GM12891 (cell line): ENCODE measurements at regions not wholly inside any gene's neighbourhood (a gene's known extent, or its start where the extent isn't known, plus 50 kb on each side); places are given as distances from the start of the nearest gene placed in this dataset.

Experiments
- DNase-seq: peaks from one replicate; pipeline ENCODE4 v3.0.0; 2011; ENCODE audit warnings: low spot score; ENCODE audit not compliant: insufficient read length
- FAIRE-seq: peaks from 2 replicates; lab custom pipeline; 2011; peaks lifted over from hg19 to GRCh38; lab: Jason Lieb, UNC
- PAX5 ChIP-seq: IDR thresholded peaks from 2 replicates; pipeline ENCODE4 v1.6.1; 2011; ENCODE audit warnings: low read length, moderate library complexity, mild to moderate bottlenecking; ENCODE audit not compliant: insufficient read depth, severe bottlenecking
- POLR2A ChIP-seq: IDR thresholded peaks from 2 replicates; pipeline ENCODE4 v1.6.1; 2011; ENCODE audit warnings: low read depth, low read length, control low read depth
- POLR2AphosphoS5 ChIP-seq: IDR thresholded peaks from 2 replicates; pipeline ENCODE4 v1.6.1; 2011; ENCODE audit warnings: low read depth, low read length, control low read depth
- POU2F2 ChIP-seq: IDR thresholded peaks from 2 replicates; pipeline ENCODE4 v1.6.1; 2011; ENCODE audit warnings: low read depth, mild to moderate bottlenecking, control low read depth, low read length, moderate library complexity
- SPI1 ChIP-seq: IDR thresholded peaks from 2 replicates; pipeline ENCODE4 v1.6.1; 2011; ENCODE audit warnings: low read depth, low read length, control low read depth
- TAF1 ChIP-seq: IDR thresholded peaks from 2 replicates; pipeline ENCODE4 v1.6.1; 2011; ENCODE audit warnings: low read depth, low read length, control low read depth

DNA sequence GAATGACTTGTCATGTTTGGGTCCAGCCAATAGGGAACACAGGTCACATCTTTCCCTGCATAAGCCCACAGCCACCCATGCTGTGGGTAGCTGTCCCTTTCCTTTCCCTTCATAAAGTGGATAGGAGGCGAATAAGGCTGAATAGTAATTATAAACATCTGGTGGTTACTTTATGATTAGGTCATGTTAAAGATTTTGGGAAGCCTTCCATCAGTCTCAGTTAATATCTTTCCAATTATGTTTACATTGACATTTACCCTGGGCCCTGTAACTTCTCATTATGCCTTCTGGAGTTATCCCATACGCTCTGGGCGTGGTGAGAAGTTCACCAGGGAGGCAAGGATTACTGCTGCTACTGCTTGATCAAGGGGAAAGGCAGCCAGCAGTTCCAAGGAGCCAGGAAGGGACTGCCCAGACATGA is 197.2 kb downstream of the HLX start:
- no peak for FAIRE-seq
- no peak for TF ChIP-seq POLR2A
- TF ChIP-seq POLR2AphosphoS5, result no peak
- no peak for TF ChIP-seq PAX5
- no peak for TF ChIP-seq POU2F2
- no peak for TF ChIP-seq TAF1
- no peak for TF ChIP-seq SPI1
- DNase-seq, result no peak

DNA sequence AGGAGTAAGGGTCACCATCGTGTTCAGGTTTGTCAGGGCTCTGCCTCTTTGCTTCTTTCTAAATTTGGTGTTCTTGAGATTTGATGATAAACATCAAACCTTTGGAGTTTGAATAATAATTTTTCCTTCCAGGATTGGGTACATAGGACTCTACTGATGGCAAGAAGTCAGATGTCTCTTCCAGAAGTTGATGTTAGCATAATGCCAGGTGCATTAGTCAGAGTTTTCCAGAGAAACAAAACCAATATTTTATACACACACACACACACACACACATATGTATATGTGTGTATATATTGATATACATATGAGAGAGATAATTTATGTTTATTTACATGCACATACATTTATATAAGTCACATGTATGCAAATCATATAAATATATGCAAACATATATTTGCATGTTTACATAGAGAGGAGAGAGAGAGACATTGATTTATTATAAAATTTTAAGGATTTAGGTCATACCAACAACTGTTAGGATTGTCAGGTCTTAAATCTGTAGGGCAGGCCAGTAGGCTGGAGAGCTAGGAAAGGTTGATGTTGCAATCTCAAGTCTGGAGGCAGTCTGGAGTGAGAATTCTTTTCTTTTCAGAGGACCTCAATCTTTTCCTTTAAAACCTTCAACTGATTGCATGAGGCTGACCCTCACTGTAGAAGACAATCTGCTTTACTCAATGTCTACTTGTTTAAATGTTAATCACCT is 199.2 kb downstream of the HLX start:
- TF ChIP-seq POLR2AphosphoS5, result no peak
- TF ChIP-seq SPI1, result no peak
- no peak for TF ChIP-seq POU2F2
- no peak for TF ChIP-seq TAF1
- no peak for TF ChIP-seq PAX5
- no peak for TF ChIP-seq POLR2A
- FAIRE-seq (no peak), DNase-seq (no peak)

DNA sequence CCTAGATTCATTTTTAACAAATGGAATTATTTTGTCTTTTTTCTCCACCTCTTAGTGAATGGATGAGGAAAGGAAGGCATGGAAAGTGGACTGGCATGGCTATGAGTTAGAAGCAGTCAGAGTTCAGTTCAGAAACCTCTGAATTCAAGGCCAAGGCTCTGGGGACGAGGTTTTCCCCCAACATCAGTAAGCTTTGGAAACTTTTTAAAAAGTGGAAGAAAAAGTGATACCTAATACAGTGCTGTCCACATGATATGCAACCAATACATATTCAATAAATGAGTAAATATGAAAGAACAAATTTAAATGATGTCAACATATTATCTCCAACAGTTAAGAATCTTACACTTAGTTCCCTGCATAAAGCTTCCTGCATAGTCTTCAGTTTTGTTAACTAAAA is 204.7 kb downstream of the HLX start:
- TF ChIP-seq PAX5 (no peak), POU2F2 (no peak), TAF1 (no peak), POLR2A (no peak), POLR2AphosphoS5 (no peak), SPI1 (no peak)
- no peak for DNase-seq
- FAIRE-seq, result no peak

DNA sequence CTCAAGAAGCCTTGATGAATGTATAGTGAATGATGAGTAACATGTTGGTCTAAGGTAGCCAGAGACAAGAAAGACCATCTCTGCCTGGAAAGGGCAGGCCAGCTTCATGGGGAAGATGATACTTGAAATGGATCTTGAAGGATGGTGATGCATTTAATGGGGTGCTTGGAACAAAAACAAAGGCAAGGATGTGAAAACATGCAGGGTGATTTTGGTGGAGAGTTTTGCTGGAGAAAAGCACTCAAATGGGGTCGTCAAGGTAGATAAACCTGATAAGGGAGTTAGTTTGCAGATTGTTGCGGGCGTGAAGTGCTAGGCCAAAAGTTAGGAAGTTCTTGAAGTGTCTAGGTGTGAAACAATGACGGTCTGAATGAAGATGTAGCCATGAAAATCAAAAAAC is 205.4 kb downstream of the HLX start:
- TF ChIP-seq POLR2AphosphoS5, result no peak
- TF ChIP-seq POU2F2, result no peak
- TF ChIP-seq POLR2A, result no peak
- TF ChIP-seq TAF1, result no peak
- no peak for TF ChIP-seq SPI1
- TF ChIP-seq PAX5, result no peak
- FAIRE-seq, result no peak
- DNase-seq, result no peak

DNA sequence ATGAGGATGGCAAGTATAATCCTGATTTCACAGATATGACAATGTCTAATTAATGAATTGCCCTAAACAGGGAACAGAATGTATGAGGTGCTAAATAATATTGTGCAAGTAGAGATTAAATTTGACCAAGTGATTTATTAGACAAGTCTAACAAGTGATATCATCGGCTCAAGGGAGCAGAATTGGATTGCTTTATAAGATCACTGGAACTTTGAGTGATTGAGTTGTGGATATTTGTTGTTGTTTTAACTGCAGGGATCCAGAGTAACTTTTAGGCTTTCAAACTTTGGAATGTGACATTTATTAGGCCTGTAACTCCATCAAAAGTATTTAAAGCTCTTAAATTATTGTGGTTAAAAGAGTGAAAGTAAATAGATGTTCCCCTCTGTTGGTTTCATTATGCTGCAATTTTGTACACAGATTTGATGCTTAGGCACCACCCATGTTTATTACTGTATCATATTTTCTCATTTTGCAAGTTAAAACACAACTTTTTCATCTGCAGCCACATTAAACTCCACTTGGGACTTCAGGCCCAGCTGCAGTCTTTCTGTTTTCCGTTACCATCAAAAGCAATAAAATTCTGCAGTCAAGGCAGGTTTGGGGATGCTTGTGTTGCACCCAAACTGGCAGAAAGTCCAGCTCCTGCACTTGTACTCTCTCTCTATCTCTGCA is 206.6 kb downstream of the HLX start:
- FAIRE-seq (no peak), DNase-seq (no peak)
- no peak for TF ChIP-seq SPI1

GRCh38 chr1:221087919-221088318 is 208.7 kb downstream of the HLX start:
- FAIRE-seq, result no peak
- DNase-seq, result no peak
- TF ChIP-seq TAF1 (no peak), POU2F2 (no peak), PAX5 (no peak), POLR2A (no peak), SPI1 (no peak), POLR2AphosphoS5 (no peak)

GRCh38 chr1:221089273-221089672 is 210.0 kb downstream of the HLX start:
- FAIRE-seq (no peak), DNase-seq (no peak)
- TF ChIP-seq POU2F2 (no peak), PAX5 (no peak)

- DNase-seq (no peak), FAIRE-seq (no peak)
- TF ChIP-seq POLR2AphosphoS5 (no peak), POU2F2 (no peak)
Measured at GRCh38 chr1:221089803-221090202, 210.6 kb downstream of the HLX start.

- no peak for FAIRE-seq
- no peak for DNase-seq
Measured at GRCh38 chr1:221093903-221094791, 214.9 kb downstream of the HLX start.

More at GRCh38 chr1:221093903-221094791, 214.9 kb downstream of the HLX start:
- TF ChIP-seq SPI1, result no peak
- TF ChIP-seq TAF1, result no peak
- no peak for TF ChIP-seq POLR2A
- no peak for TF ChIP-seq PAX5
- no peak for TF ChIP-seq POU2F2
- no peak for TF ChIP-seq POLR2AphosphoS5
